ENCODE measurements at regions not wholly inside any gene's neighbourhood (a gene's known extent, or its start where the extent isn't known, plus 50 kb on each side); places are given as distances from the start of the nearest gene placed in this dataset.

- Histone ChIP-seq H4K20me1 (ENCODE audit: control insufficient read depth, insufficient read depth, low read length, poor library complexity, severe bottlenecking) (no peaks in the 10 kb centered on the region), H3K27me3 (replicated peaks in 1 of 4; ENCODE audit: control extremely low read depth in 1 of 4, control insufficient read depth in 3 of 4, insufficient read depth in 4 of 4, low read length in 3 of 4) (no peaks in the 10 kb centered on the region), H3K36me3 (replicated peaks in 1 of 2; ENCODE audit: control extremely low read depth in 1 of 2, control insufficient read depth in 1 of 2, extremely low read depth in 1 of 2, insufficient read depth in 2 of 2, low read length in 1 of 2) (no peaks in the 10 kb centered on the region), H3K4me2 (replicated peaks; ENCODE audit: low read depth, low read length, poor library complexity, severe bottlenecking) (no peak overlapping the region), H3K27ac (ENCODE audit: low read length in 2 of 2) (no peak overlapping the region), H3K9me3 (ENCODE audit: control extremely low read depth in 1 of 3, control insufficient read depth in 2 of 3, insufficient read depth in 1 of 3, low read length in 2 of 3) (peaks cover 0 to 1% (median 0%) of the 10 kb centered on the region in 3 donors), H3K79me2 (ENCODE audit: control insufficient read depth, insufficient read depth, low read length) (no peaks in the 10 kb centered on the region), H2AFZ (ENCODE audit: insufficient read depth, low read depth, low read length, poor library complexity, severe bottlenecking) (no peak overlapping the region), H3K4me3 (ENCODE audit: control extremely low read depth in 1 of 5, extremely low read depth in 1 of 5, insufficient read depth in 1 of 5, low read depth in 2 of 5, low read length in 4 of 5) (no peak overlapping the region), H3K9ac (ENCODE audit: low read length) (no peak overlapping the region), H3K4me1 (ENCODE audit: control insufficient read depth in 2 of 2, insufficient read depth in 2 of 2, low read length in 2 of 2) (no peaks in the 10 kb centered on the region)
- DNase-seq (no peak), ATAC-seq (ENCODE audit: low read depth) (no peak)
- Mint-ChIP-seq H3K4me1 (no peaks in the 10 kb centered on the region), H3K27me3 (no peaks in the 10 kb centered on the region), H3K27ac (no peak overlapping the region), H3K9me3 (ENCODE audit: insufficient read depth) (peaks cover 4% of the 10 kb centered on the region), H3K4me3 (no peak overlapping the region)
- TF ChIP-seq EZH2 (IDR thresholded peaks at IDR 0.05; ENCODE audit: borderline replicate concordance, insufficient read depth, low read depth, low read length, poor library complexity, severe bottlenecking) (no peak), CTCF (IDR thresholded peaks at IDR 0.05) (no peak)
- CTCF ChIA-PET: no interaction called here
- WGBS (ENCODE audit: insufficient coverage): 100% methylated on average over 3 of the region's 4 CpGs
- POLR2A ChIA-PET: no interaction called here
- intact Hi-C loops (cut with micrococcal nuclease): no loop called here
These were observed 139.9 kb upstream of the TSHZ2 start for GRCh38 chr20:52832151-52832774.

- no peak overlapping the region for H3K4me3 Mint-ChIP-seq
- WGBS (ENCODE audit: insufficient coverage): 89% methylated on average over 4 of the region's 4 CpGs
- Histone ChIP-seq H4K20me1 (ENCODE audit: control insufficient read depth, insufficient read depth, low read length, poor library complexity, severe bottlenecking) (no peaks in the 10 kb centered on the region), H2AFZ (ENCODE audit: insufficient read depth, low read depth, low read length, poor library complexity, severe bottlenecking) (no peak overlapping the region), H3K4me3 (ENCODE audit: control extremely low read depth in 1 of 5, extremely low read depth in 1 of 5, insufficient read depth in 1 of 5, low read depth in 2 of 5, low read length in 4 of 5) (no peak overlapping the region), H3K4me1 (ENCODE audit: control insufficient read depth in 2 of 2, insufficient read depth in 2 of 2, low read length in 2 of 2) (no peaks in the 10 kb centered on the region), H3K27ac (ENCODE audit: low read length in 2 of 2) (no peak overlapping the region), H3K9ac (ENCODE audit: low read length) (no peak overlapping the region), H3K79me2 (ENCODE audit: control insufficient read depth, insufficient read depth, low read length) (no peaks in the 10 kb centered on the region), H3K4me2 (replicated peaks; ENCODE audit: low read depth, low read length, poor library complexity, severe bottlenecking) (no peak overlapping the region), H3K36me3 (replicated peaks in 1 of 2; ENCODE audit: control extremely low read depth in 1 of 2, control insufficient read depth in 1 of 2, extremely low read depth in 1 of 2, insufficient read depth in 2 of 2, low read length in 1 of 2) (no peaks in the 10 kb centered on the region), H3K9me3 (ENCODE audit: control extremely low read depth in 1 of 3, control insufficient read depth in 2 of 3, insufficient read depth in 1 of 3, low read length in 2 of 3) (no peaks in the 10 kb centered on the region), H3K27me3 (replicated peaks in 1 of 4; ENCODE audit: control extremely low read depth in 1 of 4, control insufficient read depth in 3 of 4, insufficient read depth in 4 of 4, low read length in 3 of 4) (no peaks in the 10 kb centered on the region)
- no peaks in the 10 kb centered on the region for H3K27me3 Mint-ChIP-seq
- ATAC-seq (ENCODE audit: low read depth) (no peak), DNase-seq (no peak)
- TF ChIP-seq EZH2 (IDR thresholded peaks at IDR 0.05; ENCODE audit: borderline replicate concordance, insufficient read depth, low read depth, low read length, poor library complexity, severe bottlenecking) (no peak), CTCF (IDR thresholded peaks at IDR 0.05) (no peak)
- intact Hi-C loops (cut with micrococcal nuclease): no loop called here
- POLR2A ChIA-PET: no interaction called here
- CTCF ChIA-PET: no interaction called here
- H3K27ac Mint-ChIP-seq: no peak overlapping the region
- H3K4me1 Mint-ChIP-seq: no peaks in the 10 kb centered on the region
- peaks cover 6% of the 10 kb centered on the region for H3K9me3 Mint-ChIP-seq (ENCODE audit: insufficient read depth)
These were observed 141.6 kb upstream of the TSHZ2 start for GRCh38 chr20:52830598-52830997.
